K562 (cell line): ENCODE measurements at regions not wholly inside any gene's neighbourhood (a gene's known extent, or its start where the extent isn't known, plus 50 kb on each side); places are given as distances from the start of the nearest gene placed in this dataset.
A peak's percentile ranks its signal among the peaks of the same experiment; 100 is the strongest.

Source experiments
- ARID4B ChIP-seq: sonication (generic); formaldehyde crosslinking; IDR thresholded peaks from 2 replicates; pipeline ENCODE4 v1.8.0; 2022; ENCODE audit warnings: mild to moderate bottlenecking, missing genetic modification reagents
- FOXK2 ChIP-seq, 2 experiments: fragments of 450-650 bp; IDR thresholded peaks in 1 of 2; conservative IDR thresholded peaks in 1 of 2; 2 replicates each; pipeline ENCODE4 v1.6.1; 2016; ENCODE audit warnings: low read depth in 2 of 2, mild to moderate bottlenecking in 1 of 2
- FOXP1 ChIP-seq: sonication (generic); formaldehyde crosslinking; IDR thresholded peaks from 2 replicates; pipeline ENCODE4 v1.8.0; 2022; ENCODE audit warnings: mild to moderate bottlenecking, missing genetic modification reagents
- HOXB6 ChIP-seq: fragments of 250-450 bp; sonication (Bioruptor Pico); IDR thresholded peaks from 2 replicates; pipeline ENCODE4 v1.5.1; 2022; ENCODE audit warnings: mild to moderate bottlenecking, borderline replicate concordance
- MCM5 ChIP-seq: fragments of 450-650 bp; IDR thresholded peaks from 2 replicates; pipeline ENCODE4 v1.6.1; 2016; ENCODE audit warnings: low read depth
- NR3C1 ChIP-seq: sonication (generic); formaldehyde crosslinking; IDR thresholded peaks from 2 replicates; pipeline ENCODE4 v1.8.1; 2022; ENCODE audit warnings: missing genetic modification reagents
- POLR2AphosphoS5 ChIP-seq: IDR thresholded peaks from 2 replicates; pipeline ENCODE4 v1.6.1; 2011; ENCODE audit warnings: mild to moderate bottlenecking, low read depth, low read length, moderate library complexity; ENCODE audit not compliant: control insufficient read depth, insufficient read depth
- SMARCC2 ChIP-seq: fragments of 450-650 bp; IDR thresholded peaks from 2 replicates; pipeline ENCODE4 v1.6.1; 2017; ENCODE audit warnings: antibody characterized with exemption, moderate library complexity, mild to moderate bottlenecking, low read depth
- TARDBP ChIP-seq: fragments of 450-650 bp; IDR thresholded peaks from 2 replicates; pipeline ENCODE4 v1.6.1; 2016
- TCF7L2 ChIP-seq: fragments of 150-350 bp; IDR thresholded peaks from 2 replicates; pipeline ENCODE4 v1.6.1; 2016; ENCODE audit warnings: low read depth, mild to moderate bottlenecking, low read length, moderate library complexity
- YY1 ChIP-seq, 3 experiments: IDR thresholded peaks; 2 replicates each; pipeline ENCODE4 v1.6.1; 2011; ENCODE audit warnings: low read length in 2 of 3, mild to moderate bottlenecking in 2 of 3, moderate library complexity in 2 of 3, borderline replicate concordance in 1 of 3, control low read depth in 1 of 3, low read depth in 1 of 3; ENCODE audit not compliant: insufficient read depth in 3 of 3, insufficient replicate concordance in 2 of 3, control insufficient read depth in 1 of 3, insufficient read length in 1 of 3; ENCODE audit errors: extremely low read depth in 1 of 3
- ZKSCAN8 ChIP-seq: fragments of 200-800 bp; sonication (Bioruptor generic); IDR thresholded peaks from 2 replicates; pipeline ENCODE4 v1.6.1; 2016; ENCODE audit warnings: missing genetic modification characterization, missing compliant biosample characterization
- ZNF274 ChIP-seq: IDR thresholded peaks from 2 replicates; pipeline ENCODE4 v1.6.1; 2011; ENCODE audit warnings: low read depth, mild to moderate bottlenecking, low read length, moderate library complexity, borderline replicate concordance
- ZNF354B ChIP-seq: fragments of 250-450 bp; sonication (Bioruptor Pico); IDR thresholded peaks from 2 replicates; pipeline ENCODE4 v1.4.0; 2020
- ZNF449 ChIP-seq: fragments of 250-450 bp; sonication (Bioruptor Pico); IDR thresholded peaks from 2 replicates; pipeline ENCODE4 v1.8.0; 2022; ENCODE audit warnings: moderate library complexity, mild to moderate bottlenecking, inconsistent platforms
- ZNF695 ChIP-seq: fragments of 450-650 bp; formaldehyde crosslinking; IDR thresholded peaks from 2 replicates; pipeline ENCODE4 v1.4.0; 2020; ENCODE audit warnings: mild to moderate bottlenecking, moderate library complexity

GRCh38 chr11:69401715-69402114 is 79.7 kb upstream of the LINC01488 start (continued):
- no peak for TF ChIP-seq ARID4B (CRISPR knock-in tag)
- no peak for TF ChIP-seq POLR2AphosphoS5
- 0 out of 2 replicates have a peak, but pooled peaks have one; percentile 15 for TF ChIP-seq ZNF354B (CRISPR knock-in tag)
- no peak for TF ChIP-seq MCM5
- no peak for TF ChIP-seq YY1 (IDR thresholded peaks at IDR 0.05; ENCODE audit: borderline replicate concordance in 1 of 3, control insufficient read depth in 1 of 3, extremely low read depth in 1 of 3, insufficient read depth in 3 of 3, insufficient read length in 1 of 3, insufficient replicate concordance in 2 of 3, low read depth in 1 of 3, low read length in 2 of 3)
- TF ChIP-seq ZNF449: no peak; the same call in 1 of the 2 replicates
- no peak for TF ChIP-seq ZKSCAN8 (CRISPR knock-in tag)
- TF ChIP-seq ZNF274: no peak
- TF ChIP-seq TCF7L2: no peak
- TF ChIP-seq FOXK2 (conservative IDR thresholded peaks at IDR 0.05 in 1 of 2, IDR thresholded peaks at IDR 0.05 in 1 of 2; ENCODE audit: low read depth in 2 of 2): peak in 1 of 2 experiments; percentile 66; a peak in 2 of 4 replicates
- no peak for TF ChIP-seq FOXP1 (CRISPR knock-in tag)
- TF ChIP-seq NR3C1 (CRISPR knock-in tag): no peak
- peak; percentile 67; the same call in 1 of the 2 replicates for TF ChIP-seq TARDBP
- peak; percentile 64 for TF ChIP-seq SMARCC2
- TF ChIP-seq HOXB6: no peak
- no peak for TF ChIP-seq ZNF695
